ENCODE measurements at regions not wholly inside any gene's neighbourhood (a gene's known extent, or its start where the extent isn't known, plus 50 kb on each side); places are given as distances from the start of the nearest gene placed in this dataset.

- TF ChIP-seq CTCF (IDR thresholded peaks at IDR 0.05; ENCODE audit: unreplicated experiment), result no peak
- Mint-ChIP-seq H3K36me3 (ENCODE audit: insufficient read depth, unreplicated experiment) (no peaks in the 10 kb centered on the region), H3K9me3 (ENCODE audit: low read depth, unreplicated experiment) (no peaks in the 10 kb centered on the region), H3K4me1 (ENCODE audit: low read depth, unreplicated experiment) (no peaks in the 10 kb centered on the region), H3K4me3 (ENCODE audit: low read depth, unreplicated experiment) (no peak overlapping the region), H3K27ac (ENCODE audit: unreplicated experiment) (no peak overlapping the region), H3K27me3 (ENCODE audit: unreplicated experiment) (no peaks in the 10 kb centered on the region)
- BruUV-seq (replicated peaks), result no TSS peak
- intact Hi-C loops (cut with micrococcal nuclease; ENCODE audit: unreplicated experiment), result no loop called here
- CTCF ChIA-PET, result no interaction called here
- DNase-seq, result no peak
Measured at GRCh38 chr2:176628438-176628837, 359.2 kb downstream of the MTX2 start.

- intact Hi-C loops (cut with micrococcal nuclease; ENCODE audit: unreplicated experiment), result no loop called here
- Mint-ChIP-seq H3K27ac (ENCODE audit: unreplicated experiment) (no peak overlapping the region), H3K4me1 (ENCODE audit: low read depth, unreplicated experiment) (no peaks in the 10 kb centered on the region), H3K9me3 (ENCODE audit: low read depth, unreplicated experiment) (no peaks in the 10 kb centered on the region), H3K36me3 (ENCODE audit: insufficient read depth, unreplicated experiment) (peaks cover 16% of the 10 kb centered on the region), H3K27me3 (ENCODE audit: unreplicated experiment) (no peaks in the 10 kb centered on the region), H3K4me3 (ENCODE audit: low read depth, unreplicated experiment) (no peak overlapping the region)
- no peak for DNase-seq
- no TSS peak for BruUV-seq (replicated peaks)
- TF ChIP-seq CTCF (IDR thresholded peaks at IDR 0.05; ENCODE audit: unreplicated experiment), result no peak
- CTCF ChIA-PET, result no interaction called here
Measured at GRCh38 chr2:176633754-176634153, 364.5 kb downstream of the MTX2 start.

GRCh38 chr2:176636401-176636800, 367.2 kb downstream of the MTX2 start:
- H3K4me1 Mint-ChIP-seq (ENCODE audit: low read depth, unreplicated experiment), result no peaks in the 10 kb centered on the region
- no peak for DNase-seq
- no peak for TF ChIP-seq CTCF (IDR thresholded peaks at IDR 0.05; ENCODE audit: unreplicated experiment)
- H3K27me3 Mint-ChIP-seq (ENCODE audit: unreplicated experiment), result no peaks in the 10 kb centered on the region
- H3K9me3 Mint-ChIP-seq (ENCODE audit: low read depth, unreplicated experiment), result no peaks in the 10 kb centered on the region
- intact Hi-C loops (cut with micrococcal nuclease; ENCODE audit: unreplicated experiment), result loop anchor here (2.0 to 5.0 kb wide), 3 partner anchors 54 to 304 kb away; no protein-coding TSS in a partner anchor
- H3K36me3 Mint-ChIP-seq (ENCODE audit: insufficient read depth, unreplicated experiment), result peaks cover 16% of the 10 kb centered on the region
- CTCF ChIA-PET, result interaction anchor here (2.0 to 3.0 kb wide), 2 partner anchors 82 to 181 kb away, joined by 15 to 18 read pairs; no protein-coding TSS in a partner anchor
- H3K4me3 Mint-ChIP-seq (ENCODE audit: low read depth, unreplicated experiment), result no peak overlapping the region
- no TSS peak for BruUV-seq (replicated peaks)
- H3K27ac Mint-ChIP-seq (ENCODE audit: unreplicated experiment), result no peak overlapping the region

- TSS peak; percentile 64 for BruUV-seq (replicated peaks)
- no peak for TF ChIP-seq CTCF (IDR thresholded peaks at IDR 0.05; ENCODE audit: unreplicated experiment)
- no peaks in the 10 kb centered on the region for H3K4me1 Mint-ChIP-seq (ENCODE audit: low read depth, unreplicated experiment)
Measured at GRCh38 chr2:176637142-176637485, 367.9 kb downstream of the MTX2 start.

More at GRCh38 chr2:176637142-176637485, 367.9 kb downstream of the MTX2 start:
- peaks cover 16% of the 10 kb centered on the region for H3K36me3 Mint-ChIP-seq (ENCODE audit: insufficient read depth, unreplicated experiment)
- H3K4me3 Mint-ChIP-seq (ENCODE audit: low read depth, unreplicated experiment), result peak overlapping the region; percentile 78
- H3K9me3 Mint-ChIP-seq (ENCODE audit: low read depth, unreplicated experiment), result no peaks in the 10 kb centered on the region
- H3K27me3 Mint-ChIP-seq (ENCODE audit: unreplicated experiment), result no peaks in the 10 kb centered on the region
- intact Hi-C loops (cut with micrococcal nuclease; ENCODE audit: unreplicated experiment), result loop anchor here (2.0 to 5.0 kb wide), 3 partner anchors 55 to 305 kb away; no protein-coding TSS in a partner anchor
- peak overlapping the region; percentile 56 for H3K27ac Mint-ChIP-seq (ENCODE audit: unreplicated experiment)
- CTCF ChIA-PET, result interaction anchor here (0.6 to 3.0 kb wide), 4 partner anchors 15 to 497 kb away, joined by 3 to 18 read pairs (median 12); no protein-coding TSS in a partner anchor
- no peak for DNase-seq

All from Calu3 (cell line).